Peyer's patch (tissue), 4 donors: ENCODE measurements at regions not wholly inside any gene's neighbourhood (a gene's known extent, or its start where the extent isn't known, plus 50 kb on each side); places are given as distances from the start of the nearest gene placed in this dataset.

Source experiments
- CTCF ChIP-seq, 6 experiments: fragments of 450-650 bp in 4 of 6; fragments of 200-600 bp in 2 of 6; sonication (generic) in 1 of 6; IDR thresholded peaks; one replicate each; pipeline ENCODE4 v1.5.1; 2017 to 2019; ENCODE audit warnings: antibody characterized with exemption in 6 of 6, mild to moderate bottlenecking in 3 of 6, moderate library complexity in 1 of 6
- POLR2A ChIP-seq, 2 donors: fragments of 450-650 bp; IDR thresholded peaks; one replicate each; pipeline ENCODE4 v1.5.1; 2017; ENCODE audit warnings: antibody characterized with exemption in 2 of 2, mild to moderate bottlenecking in 2 of 2, moderate library complexity in 2 of 2

GRCh38 chr3:72246685-72247084, 461.7 kb upstream of the PROK2 start:
- no peak for TF ChIP-seq CTCF (IDR thresholded peaks at IDR 0.05)
- TF ChIP-seq POLR2A (IDR thresholded peaks at IDR 0.05) = no peak
